HG03439 (cell line): ENCODE measurements at regions not wholly inside any gene's neighbourhood (a gene's known extent, or its start where the extent isn't known, plus 50 kb on each side); places are given as distances from the start of the nearest gene placed in this dataset.

Experiments
- ATAC-seq: cut with Tn5 transposase; IDR thresholded peaks from one replicate; pipeline ENCODE4 v1.9.1; 2021; ENCODE audit warnings: mild to moderate bottlenecking, moderate library complexity; ENCODE audit not compliant: unreplicated experiment

DNA sequence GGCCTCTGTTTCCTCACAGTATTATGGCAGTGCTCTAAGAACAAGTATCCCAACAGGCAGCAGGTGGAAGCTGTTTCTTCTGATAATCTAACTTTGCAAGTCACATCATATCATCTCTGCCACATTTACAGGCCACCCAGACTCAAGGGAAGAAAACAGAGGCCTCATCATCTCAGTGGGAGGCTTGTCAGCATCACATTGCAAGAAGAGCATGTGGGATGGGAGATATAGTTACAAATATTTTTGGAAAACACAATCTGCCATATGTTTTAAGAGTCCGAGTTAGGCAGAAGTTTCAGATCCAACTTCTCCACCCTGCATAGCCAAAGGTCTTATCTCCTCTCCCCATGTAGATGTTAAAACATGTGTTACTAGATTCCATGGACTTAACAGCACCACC, 130.4 kb upstream of the PDE1C start:
- ATAC-seq: no peak

DNA sequence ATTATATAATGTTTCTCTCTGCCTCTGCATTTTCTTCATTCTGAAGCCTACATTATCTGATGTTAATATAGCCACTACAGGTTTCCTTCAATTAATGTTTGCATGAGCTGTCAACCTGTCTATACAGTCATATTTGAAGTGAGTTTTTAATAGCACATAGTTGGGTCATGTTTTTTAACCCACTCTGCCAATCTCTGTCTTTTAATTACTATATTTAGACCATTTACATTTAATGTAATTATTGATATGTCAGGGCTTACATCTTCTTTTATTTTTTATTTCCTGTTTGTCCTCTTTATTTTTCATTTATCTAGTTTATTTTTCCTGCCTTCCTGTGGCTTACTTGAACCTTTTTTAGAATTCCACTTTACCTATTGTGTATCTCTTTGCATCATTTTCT, 124.3 kb upstream of the PDE1C start:
- no peak for ATAC-seq

DNA sequence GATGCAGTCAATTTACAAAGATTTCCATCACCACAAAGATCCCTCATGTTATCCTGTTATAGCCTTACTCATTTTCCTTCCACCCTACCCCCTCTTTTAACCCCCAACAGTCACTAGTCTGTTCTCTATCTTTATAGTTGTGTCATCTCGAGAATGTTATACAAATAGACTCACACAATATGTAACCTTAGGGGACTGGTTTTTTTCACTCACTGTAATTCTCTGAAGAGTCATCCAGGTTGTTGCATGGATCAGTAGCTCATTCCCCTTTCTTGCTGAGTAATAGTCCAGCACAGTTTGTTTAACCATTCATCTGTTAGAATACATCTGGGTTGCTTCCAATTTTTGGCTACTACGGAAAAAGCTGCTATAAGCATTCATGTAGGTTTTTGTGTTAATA, 121.1 kb upstream of the PDE1C start:
- ATAC-seq: no peak

GRCh38 chr7:32179567-32179966, 109.4 kb upstream of the PDE1C start:
- no peak for ATAC-seq

DNA sequence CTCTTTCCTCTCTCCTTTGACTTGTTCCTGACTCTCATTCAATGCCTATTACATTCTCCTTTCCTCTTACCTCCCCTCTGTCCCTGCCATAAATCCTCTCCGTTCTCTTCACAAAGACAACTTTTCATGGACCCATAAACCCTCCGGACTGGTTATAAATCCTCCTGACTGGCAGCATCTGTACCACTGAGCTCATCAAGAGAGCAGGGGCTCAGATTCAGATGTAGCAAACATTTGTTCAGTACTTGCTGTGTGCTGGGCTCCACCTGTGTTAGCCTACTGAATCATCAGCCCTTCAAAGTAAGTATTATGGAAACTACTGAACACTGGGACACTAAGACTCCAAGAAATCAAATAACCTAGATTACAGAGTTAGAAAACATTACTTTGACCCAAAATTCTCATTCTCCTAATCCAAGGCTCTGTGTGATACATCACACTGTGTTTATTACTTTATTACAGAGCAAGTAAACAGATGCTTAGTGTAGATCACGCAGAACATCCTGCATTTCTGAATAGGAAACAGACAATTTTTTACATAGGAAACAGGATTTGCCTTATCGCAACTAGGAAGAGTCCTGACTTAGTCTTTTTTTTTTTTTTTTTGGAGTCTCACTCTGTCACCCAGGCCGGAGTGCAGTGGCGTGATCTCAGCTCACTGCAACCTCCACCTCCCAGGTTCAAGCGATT, 108.6 kb upstream of the PDE1C start:
- ATAC-seq: no peak

- no peak for ATAC-seq
Measured at GRCh38 chr7:32177232-32177631, 107.0 kb upstream of the PDE1C start.

DNA sequence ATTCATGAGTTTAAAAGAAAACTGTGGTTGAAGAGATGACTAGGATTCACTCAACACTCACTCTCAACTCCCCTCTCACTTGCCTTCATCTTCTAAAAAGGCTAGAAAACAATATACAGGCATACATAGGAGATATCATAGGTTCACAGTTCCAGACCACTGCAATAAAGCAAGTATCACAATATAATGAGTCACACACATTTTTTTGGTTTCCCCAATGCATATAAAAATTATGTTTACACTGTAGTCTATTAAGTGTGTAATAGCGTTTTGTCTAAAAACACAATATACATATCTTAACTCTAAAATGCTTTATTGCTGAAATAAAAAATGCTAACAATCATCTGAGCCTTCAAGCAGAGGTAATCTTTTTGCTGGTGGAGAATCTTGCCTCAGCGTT, 104.9 kb upstream of the PDE1C start:
- no peak for ATAC-seq

DNA sequence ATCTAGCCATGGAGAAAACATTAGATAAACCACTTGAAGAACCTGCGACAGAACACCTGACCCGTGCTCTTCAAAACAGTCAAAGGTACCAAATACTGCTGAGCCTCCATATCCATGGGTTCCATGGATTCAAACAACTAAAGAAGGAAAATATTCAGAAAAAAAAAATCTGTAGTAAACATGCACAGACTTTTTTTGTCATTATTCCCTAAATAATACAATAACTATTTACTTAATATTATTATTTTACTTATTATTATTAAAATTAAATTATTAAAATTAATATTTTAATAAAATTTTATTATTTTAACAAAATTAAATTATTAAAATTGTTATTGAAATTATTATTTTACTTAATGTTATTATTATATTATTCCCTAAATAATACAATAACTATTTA, 101.0 kb upstream of the PDE1C start:
- ATAC-seq: no peak

DNA sequence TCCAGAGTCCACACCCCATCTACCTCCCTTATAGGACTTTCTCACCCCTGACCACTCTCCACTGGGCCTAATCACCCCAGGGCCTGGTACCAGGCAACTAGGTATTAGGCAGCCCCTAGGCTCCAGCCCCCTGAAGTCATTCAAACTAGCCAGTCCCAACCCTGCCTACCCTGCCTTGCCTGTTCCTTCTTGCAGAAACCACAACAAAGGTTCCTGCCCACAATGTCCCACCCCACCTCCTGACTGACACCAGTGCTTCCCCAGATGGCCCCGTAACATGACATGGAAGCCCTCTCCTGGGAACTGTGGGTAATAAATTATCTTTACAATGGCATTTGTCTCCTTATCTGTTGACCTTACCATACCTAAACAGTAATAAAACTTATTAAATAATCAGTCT, 100.6 kb upstream of the PDE1C start:
- no peak for ATAC-seq

DNA sequence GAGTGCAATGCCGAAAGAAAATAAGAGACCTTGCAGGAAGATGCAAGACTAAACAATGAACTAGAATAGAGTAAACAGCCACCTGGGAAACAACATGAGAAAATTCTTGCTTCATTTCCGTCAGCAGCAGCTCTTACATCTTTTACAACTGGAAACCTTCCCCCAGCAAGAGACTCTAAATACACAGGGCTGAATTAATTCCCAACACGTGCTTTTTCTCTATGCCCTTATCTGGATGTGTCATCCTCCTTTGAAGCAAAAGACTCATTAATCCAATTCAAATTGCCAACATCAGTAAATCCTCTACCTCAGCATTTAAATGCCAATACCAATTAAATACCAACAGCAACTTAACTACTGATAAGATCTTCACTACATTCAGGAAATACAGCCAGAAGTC, 99.0 kb upstream of the PDE1C start:
- no peak for ATAC-seq

- ATAC-seq: no peak
Measured at GRCh38 chr7:32167815-32168214, 97.6 kb upstream of the PDE1C start.

DNA sequence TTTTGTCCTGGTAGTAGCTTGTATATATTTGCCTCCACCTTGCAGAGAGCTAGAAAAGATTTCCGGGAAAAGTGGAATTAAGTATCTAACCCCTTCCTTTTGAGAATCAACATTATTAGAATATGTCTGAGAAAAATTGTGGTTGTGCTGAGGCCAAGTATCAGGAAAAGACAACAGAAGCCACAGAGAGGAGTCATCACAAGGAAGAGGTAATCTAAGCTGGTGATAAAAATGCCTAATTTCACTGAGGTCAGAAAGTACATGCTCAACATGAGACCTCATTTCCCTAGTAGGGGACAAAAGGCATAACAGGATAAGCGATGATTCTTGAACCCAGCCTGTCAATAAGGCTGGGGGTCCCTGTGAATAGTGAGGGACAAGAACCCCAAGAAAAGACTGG, 97.0 kb upstream of the PDE1C start:
- ATAC-seq: no peak

DNA sequence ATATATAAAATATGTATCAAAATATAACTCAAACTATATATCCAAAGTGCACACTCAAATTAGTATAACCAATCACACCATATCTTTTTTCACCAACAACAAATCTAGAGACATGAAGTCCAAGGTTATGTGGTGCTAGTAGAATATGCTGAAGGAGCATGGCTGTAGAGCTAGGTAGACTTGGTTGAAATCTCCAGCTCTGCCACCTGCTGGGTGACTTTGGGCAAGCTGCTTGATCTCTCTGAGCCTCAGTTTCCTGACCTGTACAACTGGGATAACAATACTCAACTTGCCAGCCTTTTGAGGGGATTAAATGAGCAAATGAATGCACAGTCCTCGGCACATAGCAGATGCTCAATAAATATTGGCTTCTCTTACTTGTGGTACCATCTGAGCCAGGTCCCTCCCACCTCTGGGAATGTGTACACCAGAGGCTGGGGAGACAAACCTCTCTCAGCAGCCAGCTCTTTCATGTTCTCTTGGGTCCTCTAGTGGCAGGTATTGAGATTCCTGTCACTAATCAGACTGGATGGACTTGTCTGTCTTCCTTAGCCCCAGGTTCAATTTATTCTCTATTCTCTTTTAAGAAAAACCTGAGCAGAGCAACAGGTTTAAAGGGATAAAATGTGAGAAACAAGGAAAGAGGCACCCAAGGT, 94.3 kb upstream of the PDE1C start:
- no peak for ATAC-seq

DNA sequence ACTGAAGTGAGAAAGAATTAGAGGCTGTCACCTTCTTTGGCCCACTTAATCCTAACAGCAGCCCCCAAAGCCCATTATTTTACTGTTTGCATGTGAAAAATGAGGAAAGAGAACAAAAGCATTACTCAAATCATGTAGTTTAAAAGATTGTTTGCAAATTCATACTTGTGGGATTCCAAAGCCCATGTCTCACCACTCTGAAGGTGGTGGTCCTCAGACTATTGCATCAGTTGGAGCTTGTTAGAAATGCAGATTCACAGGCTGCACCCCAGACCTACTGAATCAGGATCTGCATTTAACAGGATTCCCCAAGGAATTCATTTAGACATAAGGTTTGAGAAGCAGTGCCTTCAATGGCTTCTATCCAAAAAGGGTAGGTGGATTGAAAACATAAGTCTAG, 93.7 kb upstream of the PDE1C start:
- ATAC-seq: no peak

- ATAC-seq: no peak
Measured at GRCh38 chr7:32163141-32163806, 93.1 kb upstream of the PDE1C start.

- ATAC-seq: no peak
Measured at GRCh38 chr7:32161708-32162107, 91.5 kb upstream of the PDE1C start.

GRCh38 chr7:32158751-32159745, 88.8 kb upstream of the PDE1C start:
- ATAC-seq: no peak

DNA sequence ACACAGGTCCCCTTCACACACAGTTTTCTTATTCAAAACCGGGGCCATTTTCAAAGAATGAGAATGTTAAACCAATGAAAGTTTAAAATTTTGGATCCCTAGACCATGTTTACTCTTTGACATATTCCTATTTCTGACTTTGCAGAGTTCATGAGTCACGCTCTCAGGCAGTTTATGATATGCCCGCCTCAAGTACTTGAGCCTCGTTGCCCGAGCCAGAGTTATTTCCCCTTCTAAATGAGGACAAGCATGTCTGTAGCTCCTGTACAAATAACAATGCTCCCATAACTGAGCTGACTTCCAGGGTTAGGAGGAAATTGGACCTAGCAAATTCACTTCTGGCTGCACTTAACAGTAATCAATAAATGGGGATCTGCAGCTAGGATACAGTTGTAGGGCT, 87.9 kb upstream of the PDE1C start:
- ATAC-seq: no peak

DNA sequence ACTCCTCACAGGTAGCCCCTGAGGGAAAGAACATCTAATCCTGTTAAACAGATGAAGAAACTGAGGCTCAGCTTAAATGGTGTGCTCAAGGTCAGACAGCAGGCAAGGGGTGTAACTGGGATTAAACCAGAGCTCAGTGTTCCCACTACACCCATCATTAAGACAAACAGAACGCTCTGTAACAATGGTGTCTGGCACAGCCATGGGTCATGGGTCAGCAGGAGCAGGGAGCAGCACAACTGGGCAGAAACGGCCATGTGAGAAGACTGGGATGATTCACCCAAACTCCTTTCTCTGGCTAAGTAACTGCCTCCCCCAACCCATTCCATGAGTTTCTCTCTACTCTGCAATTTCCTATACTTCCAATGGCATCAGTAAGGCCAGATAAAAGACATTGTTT, 85.5 kb upstream of the PDE1C start:
- ATAC-seq: no peak

GRCh38 chr7:32154797-32155196, 84.6 kb upstream of the PDE1C start:
- no peak for ATAC-seq

DNA sequence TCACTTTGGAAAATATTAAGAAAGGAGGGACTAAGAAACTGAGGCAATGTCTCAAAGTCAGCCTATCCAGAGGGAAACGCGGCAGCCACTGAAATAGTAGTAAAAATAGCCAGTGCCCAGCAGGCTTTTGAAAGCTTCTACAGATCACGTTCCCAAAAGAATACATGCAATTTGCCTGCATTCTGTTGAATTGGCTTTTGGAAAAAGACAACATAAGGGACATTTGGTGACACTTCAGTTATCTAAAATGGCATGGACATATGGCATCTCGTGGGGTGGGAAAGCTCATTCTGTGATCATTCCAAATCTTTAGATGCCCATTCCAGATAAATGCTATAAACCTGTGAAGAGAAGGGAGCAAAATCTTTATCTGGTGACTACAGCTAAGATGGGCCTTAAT, 82.8 kb upstream of the PDE1C start:
- ATAC-seq: no peak
